A673 (cell line): ENCODE measurements at regions not wholly inside any gene's neighbourhood (a gene's known extent, or its start where the extent isn't known, plus 50 kb on each side); places are given as distances from the start of the nearest gene placed in this dataset.

Experiments
- BruUV-seq: library from RNA; stranded (reverse); fragments of 400-500 nt; replicated peaks from 2 replicates; lab custom pipeline; 2021; lab: Mats Ljungman, UMichigan
- CTCF ChIA-PET: fragments of 300-600 bp; sonication (Branson Sonifier 250); formaldehyde crosslinking; loops from one replicate; lab custom pipeline; 2022; ENCODE audit warnings: antibody characterized with exemption; lab: Charles Lee
- POLR2A ChIA-PET: fragments of 300-600 bp; sonication (Branson Sonifier 250); formaldehyde crosslinking; loops from one replicate; lab custom pipeline; 2022; ENCODE audit warnings: antibody characterized with exemption; ENCODE audit not compliant: low non-redundant PET; lab: Charles Lee
- DNase-seq: peaks from one replicate; pipeline ENCODE4 v3.0.0-alpha.2; 2015; ENCODE audit warnings: low spot score
- H3K27ac ChIP-seq: fragments of 200-600 bp; sonication (generic); 2 replicates; pipeline ENCODE4 v1.5.1; 2016; ENCODE audit warnings: mixed run types, low read depth, mild to moderate bottlenecking, mixed read lengths, antibody characterized with exemption, low read length; ENCODE audit not compliant: poor library complexity, severe bottlenecking
- H3K27me3 ChIP-seq: fragments of 200-600 bp; sonication (generic); replicated peaks from 2 replicates; pipeline ENCODE4 v1.6.1; 2017; ENCODE audit warnings: mixed run types, low read depth, mild to moderate bottlenecking, mixed read lengths, antibody characterized with exemption, low read length; ENCODE audit not compliant: insufficient read depth, poor library complexity
- H3K36me3 ChIP-seq: fragments of 200-600 bp; sonication (generic); 2 replicates; pipeline ENCODE4 v1.6.1; 2016; ENCODE audit warnings: mixed run types, mild to moderate bottlenecking, mixed read lengths, antibody characterized with exemption, low read length; ENCODE audit not compliant: insufficient read depth, poor library complexity, severe bottlenecking
- H3K4me1 ChIP-seq: fragments of 200-600 bp; sonication (generic); 2 replicates; pipeline ENCODE4 v1.6.1; 2017; ENCODE audit warnings: mixed run types, mild to moderate bottlenecking, mixed read lengths, antibody characterized with exemption, low read length; ENCODE audit not compliant: insufficient read depth, poor library complexity, severe bottlenecking
- H3K4me3 ChIP-seq: fragments of 200-600 bp; sonication (generic); 2 replicates; pipeline ENCODE4 v1.5.1; 2016; ENCODE audit warnings: low read depth, mixed run types, mild to moderate bottlenecking, mixed read lengths, low read length; ENCODE audit not compliant: poor library complexity, severe bottlenecking
- H3K9me3 ChIP-seq: fragments of 200-600 bp; sonication (generic); 2 replicates; pipeline ENCODE4 v1.6.1; 2016; ENCODE audit warnings: mixed run types, low read depth, mild to moderate bottlenecking, mixed read lengths, antibody characterized with exemption, low read length; ENCODE audit not compliant: poor library complexity, severe bottlenecking
- EZH2 ChIP-seq: fragments of 200-600 bp; sonication (generic); IDR thresholded peaks from 2 replicates; pipeline ENCODE4 v1.6.1; 2017; ENCODE audit warnings: borderline replicate concordance, low read depth, mild to moderate bottlenecking, mixed read lengths, antibody characterized with exemption, low read length; ENCODE audit not compliant: poor library complexity, severe bottlenecking
- intact Hi-C: fragments of 100-400 bp; cut with micrococcal nuclease; formaldehyde crosslinking; loops from one replicate; pipeline ENCODE4 v1.10.0; 2022; ENCODE audit not compliant: unreplicated experiment
- TF ChIP-seq, protein P1 (sequence below): fragments of 300-800, 200-600 bp; sonication (generic); conservative IDR thresholded peaks from 2 replicates; pipeline ENCODE4 v1.5.1; 2017; ENCODE audit warnings: low read depth, mild to moderate bottlenecking, antibody characterized with exemption, low read length, moderate library complexity, mixed read lengths

DNA sequence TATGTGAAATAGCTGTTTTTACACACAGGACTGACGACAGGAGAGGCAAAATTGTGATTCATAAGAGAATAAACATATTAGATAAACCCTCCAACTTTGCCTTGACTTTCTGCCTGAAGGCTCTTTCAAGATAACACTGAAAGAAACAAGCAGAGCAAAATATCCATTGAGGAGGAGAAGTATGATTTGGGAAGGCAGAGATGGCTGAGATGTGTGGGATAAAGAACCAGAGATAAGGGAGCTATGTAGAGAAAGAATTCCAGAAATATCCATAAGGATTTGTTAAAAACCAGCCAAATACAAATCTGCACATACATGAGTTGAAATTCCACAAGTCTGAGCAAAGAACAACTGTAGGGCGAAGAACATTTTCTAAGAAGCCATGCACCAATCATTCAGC is 1064.7 kb downstream of the PLA2G4A start:
- Histone ChIP-seq H3K27me3 (no peaks in the 10 kb centered on the region), H3K4me3 (no peak overlapping the region), H3K4me1 (no peaks in the 10 kb centered on the region), H3K27ac (no peak overlapping the region), H3K36me3 (no peaks in the 10 kb centered on the region), H3K9me3 (no peaks in the 10 kb centered on the region)
- no TSS peak for BruUV-seq
- no peak for DNase-seq
- ChIA-PET CTCF (no interaction called here), POLR2A (interaction anchor here (0.6 kb wide), 2 partner anchors 35 to 1308 kb away, joined by 4 to 18 read pairs; no protein-coding TSS in a partner anchor)
- intact Hi-C loops: no loop called here
- TF ChIP-seq, protein P1, sequence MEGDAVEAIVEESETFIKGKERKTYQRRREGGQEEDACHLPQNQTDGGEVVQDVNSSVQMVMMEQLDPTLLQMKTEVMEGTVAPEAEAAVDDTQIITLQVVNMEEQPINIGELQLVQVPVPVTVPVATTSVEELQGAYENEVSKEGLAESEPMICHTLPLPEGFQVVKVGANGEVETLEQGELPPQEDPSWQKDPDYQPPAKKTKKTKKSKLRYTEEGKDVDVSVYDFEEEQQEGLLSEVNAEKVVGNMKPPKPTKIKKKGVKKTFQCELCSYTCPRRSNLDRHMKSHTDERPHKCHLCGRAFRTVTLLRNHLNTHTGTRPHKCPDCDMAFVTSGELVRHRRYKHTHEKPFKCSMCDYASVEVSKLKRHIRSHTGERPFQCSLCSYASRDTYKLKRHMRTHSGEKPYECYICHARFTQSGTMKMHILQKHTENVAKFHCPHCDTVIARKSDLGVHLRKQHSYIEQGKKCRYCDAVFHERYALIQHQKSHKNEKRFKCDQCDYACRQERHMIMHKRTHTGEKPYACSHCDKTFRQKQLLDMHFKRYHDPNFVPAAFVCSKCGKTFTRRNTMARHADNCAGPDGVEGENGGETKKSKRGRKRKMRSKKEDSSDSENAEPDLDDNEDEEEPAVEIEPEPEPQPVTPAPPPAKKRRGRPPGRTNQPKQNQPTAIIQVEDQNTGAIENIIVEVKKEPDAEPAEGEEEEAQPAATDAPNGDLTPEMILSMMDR: no peak
- TF ChIP-seq EZH2: no peak

DNA sequence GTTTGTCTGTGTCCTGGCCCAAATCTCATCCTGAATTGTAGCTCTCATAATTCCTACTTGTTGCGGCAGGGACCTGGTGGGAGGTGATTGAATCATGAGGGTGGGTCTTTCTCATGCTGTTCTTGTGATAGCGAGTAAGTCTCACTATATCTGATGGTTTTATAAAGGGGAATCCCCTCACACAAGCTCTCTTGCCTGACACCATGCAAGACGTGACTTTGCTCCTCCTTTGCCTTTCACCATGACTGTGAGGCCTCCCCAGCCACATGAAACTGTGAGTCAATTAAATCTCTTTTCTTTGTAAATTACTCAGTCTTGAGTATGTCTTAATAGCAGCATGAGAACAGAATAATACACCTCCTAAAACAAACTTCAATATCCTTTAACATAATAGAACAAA is 1065.6 kb downstream of the PLA2G4A start:
- TF ChIP-seq EZH2: no peak
- TF ChIP-seq, protein P1: no peak
- Histone ChIP-seq H3K4me1 (no peaks in the 10 kb centered on the region), H3K9me3 (no peaks in the 10 kb centered on the region), H3K36me3 (no peaks in the 10 kb centered on the region), H3K27me3 (no peaks in the 10 kb centered on the region), H3K4me3 (no peak overlapping the region), H3K27ac (no peak overlapping the region)
- ChIA-PET POLR2A (no interaction called here), CTCF (no interaction called here)
- BruUV-seq: no TSS peak
- DNase-seq: no peak
- intact Hi-C loops: no loop called here

DNA sequence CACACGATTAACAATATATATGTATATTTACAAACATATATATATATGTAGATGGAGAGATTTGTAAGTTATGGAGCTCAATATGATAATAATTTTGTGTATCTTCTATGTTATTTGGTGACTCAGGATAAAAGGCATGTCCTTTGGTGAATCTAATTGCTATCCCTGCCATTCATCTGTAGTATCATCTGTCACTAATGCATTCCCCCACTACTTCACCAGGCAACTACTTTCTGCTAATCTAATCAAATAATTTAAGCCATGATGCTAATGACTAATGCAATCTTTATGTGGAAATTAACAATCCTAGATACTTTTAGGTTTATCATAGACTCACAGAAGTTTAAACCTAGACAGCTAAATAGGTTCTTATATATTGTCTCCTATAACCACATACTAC is 1074.5 kb downstream of the PLA2G4A start:
- ChIA-PET CTCF (no interaction called here), POLR2A (no interaction called here)
- BruUV-seq: no TSS peak

More for the DNA sequence above, 1074.5 kb downstream of the PLA2G4A start:
- no peak for DNase-seq
- Histone ChIP-seq H3K9me3 (no peaks in the 10 kb centered on the region), H3K27me3 (no peaks in the 10 kb centered on the region), H3K36me3 (no peaks in the 10 kb centered on the region), H3K27ac (no peak overlapping the region), H3K4me3 (no peak overlapping the region), H3K4me1 (no peaks in the 10 kb centered on the region)
- no peak for TF ChIP-seq EZH2
- TF ChIP-seq, protein P1: no peak
- intact Hi-C loops: no loop called here
